Right lobe of liver (tissue), 6 donors: ENCODE measurements at regions not wholly inside any gene's neighbourhood (a gene's known extent, or its start where the extent isn't known, plus 50 kb on each side); places are given as distances from the start of the nearest gene placed in this dataset.

Experiments
- ATAC-seq, 4 donors: fragments of 200-7000 bp; cut with Tn5 transposase; one replicate each; pipeline ENCODE4 v1.9.1; 2020; ENCODE audit warnings: mild to moderate bottlenecking in 4 of 4, moderate library complexity in 4 of 4
- DNase-seq, 3 donors: peaks; one replicate each; pipeline ENCODE4 v3.0.0-alpha.2; 2020
- H3K27ac ChIP-seq, 3 donors: fragments of 200-600 bp; one replicate each; pipeline ENCODE4 v1.8.0; 2022
- H3K27me3 ChIP-seq, 2 donors: fragments of 200-600 bp; one replicate each; pipeline ENCODE4 v1.8.0; 2022
- H3K36me3 ChIP-seq, 4 donors: fragments of 200-600 bp; sonication (generic) in 1 of 4; one replicate each; pipeline versions ENCODE4 v1.5.1 to v1.8.0; 2017 to 2022; ENCODE audit warnings: control low read depth in 1 of 4
- H3K4me1 ChIP-seq, 4 donors: fragments of 200-600 bp; sonication (generic) in 1 of 4; one replicate each; pipeline versions ENCODE4 v1.5.1 to v1.8.0; 2017 to 2022; ENCODE audit warnings: control low read depth in 1 of 4
- H3K4me3 ChIP-seq, 3 donors: fragments of 200-600 bp; one replicate each; pipeline ENCODE4 v1.8.0; 2022
- H3K9me3 ChIP-seq, 4 donors: fragments of 200-600 bp; sonication (generic) in 1 of 4; one replicate each; pipeline versions ENCODE4 v1.5.1 to v1.8.0; 2017 to 2022; ENCODE audit warnings: control low read depth in 1 of 4
- POLR2A ChIP-seq: fragments of 450-650 bp; IDR thresholded peaks from one replicate; pipeline ENCODE4 v1.6.1; 2017; ENCODE audit warnings: antibody characterized with exemption, mild to moderate bottlenecking
- WGBS: methylation state at CpG from one replicate; pipeline ENCODE4 v1.1.6; 2018; ENCODE audit warnings: low coverage, low lambda C conversion rate; ENCODE audit not compliant: insufficient coverage; ENCODE audit errors: missing lambda C conversion rate; 5-methylcytosine and 5-hydroxymethylcytosine counted together
- intact Hi-C, 2 donors: fragments of 100-400 bp; cut with DNase I; formaldehyde crosslinking; loops; one replicate each; pipeline versions ENCODE4 v1.11.2 to v1.14.1; 2022
- TF ChIP-seq, protein P1 (sequence below), 4 donors: fragments of 200-600 bp in 3 of 4; fragments of 450-650 bp in 1 of 4; IDR thresholded peaks; one replicate each; pipeline versions ENCODE4 v1.5.1 to v1.8.0; 2016 to 2022; ENCODE audit warnings: antibody characterized with exemption in 4 of 4, mild to moderate bottlenecking in 2 of 4
- donor health status: DM: no; HTN: yes; CAD: no.
- donor health status: DM: no; HTN: no; CAD: no.
- donor health status: DM: no; HTN: no; CAD: no.
- donor health status: DM: no; HTN: yes; CAD: no.
- donor health status: DM: no; HTN: yes; CAD: no.

DNA sequence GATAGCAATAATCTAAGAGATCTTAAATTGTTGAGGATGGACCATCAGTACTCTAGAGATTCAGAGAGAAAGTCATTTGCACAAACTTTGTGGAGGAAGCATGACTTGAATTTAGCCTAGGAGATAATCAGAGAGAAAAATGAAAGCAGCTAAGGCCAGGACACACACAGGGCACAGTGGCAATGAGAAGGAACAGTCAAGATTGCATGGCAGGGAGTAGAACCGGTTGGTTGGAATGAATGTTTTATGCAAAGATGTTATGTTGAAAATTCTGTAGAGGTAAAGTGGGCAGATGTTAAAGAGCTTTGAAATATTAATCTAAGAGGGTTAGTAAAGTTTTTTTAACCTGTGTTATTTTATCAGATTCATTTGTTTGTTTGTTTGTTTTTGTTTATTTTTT lies 521.8 kb downstream of the GATA3 start:
- intact Hi-C loops: no loop called here
- no peaks in the 10 kb centered on the region for H3K9me3 ChIP-seq
- TF ChIP-seq, protein P1, sequence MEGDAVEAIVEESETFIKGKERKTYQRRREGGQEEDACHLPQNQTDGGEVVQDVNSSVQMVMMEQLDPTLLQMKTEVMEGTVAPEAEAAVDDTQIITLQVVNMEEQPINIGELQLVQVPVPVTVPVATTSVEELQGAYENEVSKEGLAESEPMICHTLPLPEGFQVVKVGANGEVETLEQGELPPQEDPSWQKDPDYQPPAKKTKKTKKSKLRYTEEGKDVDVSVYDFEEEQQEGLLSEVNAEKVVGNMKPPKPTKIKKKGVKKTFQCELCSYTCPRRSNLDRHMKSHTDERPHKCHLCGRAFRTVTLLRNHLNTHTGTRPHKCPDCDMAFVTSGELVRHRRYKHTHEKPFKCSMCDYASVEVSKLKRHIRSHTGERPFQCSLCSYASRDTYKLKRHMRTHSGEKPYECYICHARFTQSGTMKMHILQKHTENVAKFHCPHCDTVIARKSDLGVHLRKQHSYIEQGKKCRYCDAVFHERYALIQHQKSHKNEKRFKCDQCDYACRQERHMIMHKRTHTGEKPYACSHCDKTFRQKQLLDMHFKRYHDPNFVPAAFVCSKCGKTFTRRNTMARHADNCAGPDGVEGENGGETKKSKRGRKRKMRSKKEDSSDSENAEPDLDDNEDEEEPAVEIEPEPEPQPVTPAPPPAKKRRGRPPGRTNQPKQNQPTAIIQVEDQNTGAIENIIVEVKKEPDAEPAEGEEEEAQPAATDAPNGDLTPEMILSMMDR (IDR thresholded peaks at IDR 0.05): no peak
- no peak for TF ChIP-seq POLR2A
- no peaks in the 10 kb centered on the region for H3K4me1 ChIP-seq
- no peak overlapping the region for H3K27ac ChIP-seq
- 80% methylated on average over 1 of the region's 1 CpG for WGBS
- DNase-seq (no peak), ATAC-seq (no peak)
- no peaks in the 10 kb centered on the region for H3K27me3 ChIP-seq
- H3K36me3 ChIP-seq: no peaks in the 10 kb centered on the region
- no peak overlapping the region for H3K4me3 ChIP-seq

DNA sequence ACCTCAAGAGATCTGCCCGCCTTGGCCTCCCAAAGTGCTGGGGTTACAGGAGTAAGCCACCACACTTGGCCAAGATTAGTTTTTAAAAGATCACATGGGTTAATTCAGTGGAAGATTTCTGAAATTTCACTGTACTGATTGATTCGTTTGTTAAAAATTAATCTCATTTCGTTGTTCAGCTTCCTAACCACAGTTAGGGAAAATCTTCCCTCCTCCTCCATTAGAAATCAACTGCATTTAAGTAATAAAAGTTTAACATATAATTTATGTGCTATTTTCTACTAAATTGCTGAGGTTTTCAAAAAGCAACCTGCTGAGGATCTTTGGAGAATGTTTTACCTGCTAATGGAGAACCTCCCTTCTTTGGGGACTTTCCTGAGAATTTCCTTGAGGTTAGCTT lies 522.4 kb downstream of the GATA3 start:
- 34% methylated on average over 3 of the region's 3 CpGs for WGBS
- Histone ChIP-seq H3K9me3 (no peaks in the 10 kb centered on the region), H3K27me3 (no peaks in the 10 kb centered on the region), H3K4me3 (no peak overlapping the region), H3K36me3 (no peaks in the 10 kb centered on the region), H3K4me1 (no peaks in the 10 kb centered on the region), H3K27ac (no peak overlapping the region)
- no peak for DNase-seq
- TF ChIP-seq, protein P1 (IDR thresholded peaks at IDR 0.05): no peak
- TF ChIP-seq POLR2A: no peak
- intact Hi-C loops: no loop called here
- no peak for ATAC-seq

DNA sequence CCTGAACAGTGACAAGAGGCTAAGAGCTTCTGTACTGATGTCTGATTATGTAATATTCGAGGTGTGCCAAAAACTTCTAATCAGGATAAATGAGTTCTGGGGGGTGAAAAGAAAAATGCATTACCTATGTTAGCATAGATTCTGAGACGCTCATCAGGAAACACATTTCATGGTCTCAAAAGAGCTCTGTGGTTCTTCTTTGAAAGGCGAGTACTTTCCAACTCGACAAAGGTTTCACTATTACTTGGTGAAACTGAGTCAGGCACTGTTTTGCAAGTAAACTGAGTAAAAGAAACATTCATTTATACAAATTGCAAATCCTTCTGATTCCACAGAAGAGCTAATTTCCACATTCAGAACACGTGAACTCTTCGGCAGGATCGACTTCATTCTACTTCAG lies 523.2 kb downstream of the GATA3 start:
- no peaks in the 10 kb centered on the region for H3K9me3 ChIP-seq
- DNase-seq (no peak), ATAC-seq (no peak)
- TF ChIP-seq POLR2A: no peak
- TF ChIP-seq, protein P1 (IDR thresholded peaks at IDR 0.05): no peak
- H3K27me3 ChIP-seq: no peaks in the 10 kb centered on the region
- no peak overlapping the region for H3K4me3 ChIP-seq
- H3K27ac ChIP-seq: no peak overlapping the region
- WGBS: 60% methylated on average over 7 of the region's 7 CpGs
- no peaks in the 10 kb centered on the region for H3K36me3 ChIP-seq
- H3K4me1 ChIP-seq: no peaks in the 10 kb centered on the region
- intact Hi-C loops: no loop called here

DNA sequence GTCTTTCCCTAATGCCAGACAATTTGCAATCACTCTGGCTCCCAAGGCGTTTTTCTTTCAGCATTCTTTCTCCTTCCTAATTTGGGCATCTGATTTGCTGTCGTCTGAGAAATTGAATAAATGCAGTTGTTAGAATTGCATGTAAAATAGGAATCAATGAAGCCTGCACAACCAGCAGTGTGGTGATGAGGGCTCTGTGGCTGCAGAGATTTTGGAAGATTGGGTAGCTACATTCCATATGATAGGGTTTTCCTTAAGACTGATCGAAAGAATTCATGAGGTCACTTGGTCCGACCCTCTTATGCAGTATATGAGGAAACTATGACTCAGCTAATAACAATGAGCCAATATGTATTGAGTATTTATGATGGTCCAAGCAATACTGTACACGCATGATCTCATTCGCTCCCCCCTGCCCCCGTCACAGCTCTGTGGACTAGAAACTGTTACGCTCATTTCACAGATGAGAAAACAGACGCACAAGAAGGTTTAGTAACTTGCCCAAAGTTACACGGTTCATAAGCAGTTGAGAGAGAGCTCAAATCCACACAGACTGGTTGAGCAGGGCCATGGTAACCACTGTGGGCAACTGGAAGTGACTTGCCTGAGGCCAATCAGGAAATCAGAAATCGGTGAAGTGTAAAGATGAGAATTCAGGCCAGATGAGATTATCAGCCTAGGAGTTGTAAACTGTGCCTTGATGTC lies 527.2 kb downstream of the GATA3 start:
- no peak overlapping the region for H3K4me3 ChIP-seq
- no peak for DNase-seq
- 68% methylated on average over 10 of the region's 11 CpGs for WGBS

More for the DNA sequence above, 527.2 kb downstream of the GATA3 start:
- Histone ChIP-seq H3K9me3 (no peaks in the 10 kb centered on the region), H3K27me3 (no peaks in the 10 kb centered on the region), H3K27ac (no peak overlapping the region), H3K36me3 (no peaks in the 10 kb centered on the region), H3K4me1 (no peaks in the 10 kb centered on the region)
- ATAC-seq: no peak
- intact Hi-C loops: no loop called here
- TF ChIP-seq, protein P1 (IDR thresholded peaks at IDR 0.05): no peak
- no peak for TF ChIP-seq POLR2A
